Gastroesophageal sphincter (tissue), 4 donors: ENCODE measurements at regions not wholly inside any gene's neighbourhood (a gene's known extent, or its start where the extent isn't known, plus 50 kb on each side); places are given as distances from the start of the nearest gene placed in this dataset.

ENCODE experiments used
- ATAC-seq: fragments of 150-250 bp; one replicate; pipeline ENCODE4 v1.9.1; 2016; ENCODE audit warnings: mild to moderate bottlenecking, moderate library complexity
- H3K27ac ChIP-seq, 4 donors: fragments of 200-600 bp; sonication (generic) in 3 of 4; 1 replicate in 3 of 4; 2 replicates in 1 of 4; pipeline ENCODE4 v1.5.1; 2016 to 2019
- H3K27me3 ChIP-seq: fragments of 200-600 bp; sonication (generic); one replicate; pipeline ENCODE4 v1.5.1; 2019
- H3K36me3 ChIP-seq, 2 donors: fragments of 200-600 bp; sonication (generic); one replicate each; pipeline ENCODE4 v1.5.1; 2019; ENCODE audit warnings: control low read depth in 1 of 2
- H3K4me1 ChIP-seq, 3 donors: fragments of 200-600 bp; sonication (generic); 1 replicate in 2 of 3; 2 replicates in 1 of 3; pipeline ENCODE4 v1.5.1; 2016 to 2019; ENCODE audit warnings: control low read depth in 2 of 3
- H3K4me3 ChIP-seq, 2 donors: fragments of 200-600 bp; sonication (generic); one replicate each; pipeline ENCODE4 v1.5.1; 2019; ENCODE audit warnings: mild to moderate bottlenecking in 1 of 2, moderate library complexity in 1 of 2
- H3K9me3 ChIP-seq, 3 donors: fragments of 200-600 bp; sonication (generic); one replicate each; pipeline ENCODE4 v1.5.1; 2017 to 2019; ENCODE audit warnings: control low read depth in 2 of 3
- CTCF ChIP-seq, 4 experiments: fragments of 200-600 bp in 2 of 4; fragments of 450-650 bp in 2 of 4; sonication (generic) in 1 of 4; IDR thresholded peaks; one replicate each; pipeline ENCODE4 v1.5.1; 2017 to 2019; ENCODE audit warnings: antibody characterized with exemption in 4 of 4, mild to moderate bottlenecking in 2 of 4, moderate library complexity in 2 of 4
- EP300 ChIP-seq: sonication (generic); formaldehyde crosslinking; IDR thresholded peaks from one replicate; pipeline ENCODE4 v1.6.1; 2017; ENCODE audit warnings: antibody characterized with exemption, mild to moderate bottlenecking
- POLR2A ChIP-seq, 2 donors: fragments of 450-650 bp; IDR thresholded peaks; one replicate each; pipeline ENCODE4 v1.6.1; 2017; ENCODE audit warnings: antibody characterized with exemption in 2 of 2, mild to moderate bottlenecking in 2 of 2, moderate library complexity in 1 of 2
- POLR2AphosphoS5 ChIP-seq: sonication (generic); formaldehyde crosslinking; IDR thresholded peaks from one replicate; pipeline ENCODE4 v1.6.1; 2017; ENCODE audit warnings: antibody characterized with exemption
- WGBS, 2 donors: methylation state at CpG; one replicate each; pipeline ENCODE4 v1.1.5; 2018; ENCODE audit warnings: low coverage in 1 of 2; 5-methylcytosine and 5-hydroxymethylcytosine counted together

GRCh38 chr6:148192310-148192709 is 150.3 kb upstream of the SASH1 start:
- WGBS, 2 donors, result 84 to 88% methylated on average over 3 to 4 of the region's 4 CpGs
- Histone ChIP-seq H3K9me3 (no peaks in the 10 kb centered on the region), H3K4me1 (peaks cover 0 to 13% (median 0%) of the 10 kb centered on the region in 3 donors), H3K4me3 (no peak overlapping the region), H3K27me3 (no peaks in the 10 kb centered on the region), H3K36me3 (no peaks in the 10 kb centered on the region), H3K27ac (peak overlapping the region in 1 of 4 donors; percentile 47)
- peak; percentile 73 for ATAC-seq
- TF ChIP-seq POLR2AphosphoS5 (no peak), POLR2A (IDR thresholded peaks at IDR 0.05) (no peak), EP300 (no peak), CTCF (IDR thresholded peaks at IDR 0.05) (no peak)

DNA sequence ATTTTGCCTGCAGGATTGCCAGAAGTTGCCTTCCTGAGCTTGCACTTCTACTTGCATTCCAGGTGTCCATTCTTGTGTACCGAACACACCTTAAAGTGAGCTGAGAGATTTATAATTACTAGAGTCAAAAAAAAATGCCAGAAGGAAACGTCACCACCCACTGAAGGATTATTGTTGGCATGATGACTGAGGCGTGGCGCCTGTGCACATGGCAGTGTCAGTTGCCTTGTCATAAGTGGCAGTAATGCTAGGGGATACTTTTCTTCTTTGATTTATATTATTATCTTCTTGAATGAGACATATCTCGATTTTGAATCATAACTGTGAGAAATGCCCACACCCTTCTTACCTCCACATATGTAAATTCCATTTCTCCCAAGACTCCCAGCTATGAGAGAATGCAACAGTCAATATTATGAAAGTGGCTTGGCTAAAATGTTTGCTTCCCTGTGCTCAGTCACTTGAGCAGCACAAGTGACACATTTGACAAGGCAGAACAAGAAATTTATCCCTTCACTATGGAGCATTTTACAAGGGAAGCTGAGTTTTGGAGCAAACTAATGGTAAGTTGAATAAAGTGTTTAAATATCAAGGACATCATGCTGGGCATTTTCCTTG is 149.5 kb upstream of the SASH1 start:
- Histone ChIP-seq H3K4me3 (no peak overlapping the region), H3K4me1 (peaks cover 0 to 13% (median 0%) of the 10 kb centered on the region in 3 donors), H3K27me3 (no peaks in the 10 kb centered on the region), H3K9me3 (no peaks in the 10 kb centered on the region), H3K27ac (no peak overlapping the region), H3K36me3 (no peaks in the 10 kb centered on the region)
- 79 to 86% methylated on average over 5 of the region's 5 CpGs for WGBS, 2 donors
- TF ChIP-seq POLR2A (IDR thresholded peaks at IDR 0.05) (no peak), POLR2AphosphoS5 (no peak), CTCF (IDR thresholded peaks at IDR 0.05) (no peak), EP300 (no peak)
- ATAC-seq, result no peak

DNA sequence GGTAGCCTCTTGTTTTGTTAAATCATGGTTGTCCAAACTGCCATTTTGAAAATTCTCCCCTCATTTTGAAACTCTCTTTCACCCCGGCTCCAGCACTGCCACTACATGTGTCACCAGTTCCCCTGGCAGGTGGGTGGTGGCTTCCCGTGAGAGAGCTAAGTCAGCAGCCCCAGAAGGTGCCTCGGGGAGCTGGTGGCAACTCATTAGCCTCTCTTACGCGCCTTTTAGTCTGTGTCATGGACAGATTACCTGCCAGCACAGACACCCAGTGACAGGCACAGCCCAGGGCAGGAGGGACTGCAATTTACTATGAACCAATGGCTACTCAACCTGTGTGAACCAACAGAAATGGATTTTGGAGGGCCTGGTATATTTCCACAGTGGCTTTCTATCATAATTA is 147.1 kb upstream of the SASH1 start:
- 100% methylated on average over 2 of the region's 5 CpGs; no CpG with 5 or more reads in 1 of the 2 donors for WGBS, 2 donors
- H3K36me3 ChIP-seq, result no peaks in the 10 kb centered on the region
- H3K27me3 ChIP-seq, result no peaks in the 10 kb centered on the region
- no peak for ATAC-seq
- no peak overlapping the region for H3K4me3 ChIP-seq
- no peaks in the 10 kb centered on the region for H3K9me3 ChIP-seq
- H3K27ac ChIP-seq, result no peak overlapping the region
- H3K4me1 ChIP-seq, result peaks cover 0 to 19% (median 0%) of the 10 kb centered on the region in 3 donors
- TF ChIP-seq CTCF (IDR thresholded peaks at IDR 0.05) (no peak), POLR2AphosphoS5 (no peak), POLR2A (IDR thresholded peaks at IDR 0.05) (no peak), EP300 (no peak)

DNA sequence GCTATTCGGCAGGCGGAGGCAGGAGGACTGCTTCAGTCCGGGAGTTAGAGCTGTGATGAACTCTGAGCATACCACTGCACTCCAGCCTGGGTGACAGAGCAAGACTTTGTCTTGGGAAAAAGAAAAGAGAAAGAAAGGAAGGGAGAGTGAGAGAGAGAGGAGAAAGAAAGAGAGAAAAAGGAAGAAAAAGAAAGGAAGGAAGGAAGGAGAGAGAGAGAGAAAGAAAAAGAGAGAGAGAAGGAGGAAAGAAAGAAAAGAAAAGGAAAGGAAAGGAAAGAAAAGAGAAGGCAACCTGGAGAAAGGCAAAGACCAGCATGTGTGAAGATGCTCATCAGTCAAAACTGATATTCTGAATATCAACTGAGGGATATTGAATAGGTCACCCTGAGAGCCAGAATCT is 143.1 kb upstream of the SASH1 start:
- WGBS, 2 donors, result 87 to 91% methylated on average over 3 of the region's 3 CpGs
- no peak overlapping the region for H3K4me3 ChIP-seq
- H3K9me3 ChIP-seq, result no peaks in the 10 kb centered on the region
- no peak overlapping the region for H3K27ac ChIP-seq
- no peak for TF ChIP-seq EP300
- no peak for TF ChIP-seq CTCF (IDR thresholded peaks at IDR 0.05)
- no peak for TF ChIP-seq POLR2AphosphoS5
- no peak for TF ChIP-seq POLR2A (IDR thresholded peaks at IDR 0.05)
- H3K36me3 ChIP-seq, result no peaks in the 10 kb centered on the region
- H3K27me3 ChIP-seq, result no peaks in the 10 kb centered on the region
- no peak for ATAC-seq
- peaks cover 0 to 20% (median 3%) of the 10 kb centered on the region in 3 donors for H3K4me1 ChIP-seq

- Histone ChIP-seq H3K4me1 (peaks cover 0 to 20% (median 3%) of the 10 kb centered on the region in 3 donors), H3K27ac (no peak overlapping the region), H3K9me3 (no peaks in the 10 kb centered on the region), H3K27me3 (no peaks in the 10 kb centered on the region), H3K36me3 (no peaks in the 10 kb centered on the region), H3K4me3 (no peak overlapping the region)
- ATAC-seq, result no peak
- WGBS, 2 donors, result 40 to 72% methylated on average over 7 to 8 of the region's 10 CpGs
- TF ChIP-seq POLR2AphosphoS5 (no peak), POLR2A (IDR thresholded peaks at IDR 0.05) (no peak), CTCF (IDR thresholded peaks at IDR 0.05) (no peak), EP300 (no peak)
These were observed 142.3 kb upstream of the SASH1 start for GRCh38 chr6:148200293-148200692.
